ENCODE measurements at regions not wholly inside any gene's neighbourhood (a gene's known extent, or its start where the extent isn't known, plus 50 kb on each side); places are given as distances from the start of the nearest gene placed in this dataset.

GRCh38 chr15:98418122-98418521 is 230.2 kb upstream of the IGF1R start:
- no peak for ATAC-seq
- no peak for TF ChIP-seq PPARA (CRISPR knock-in tag; IDR thresholded peaks at IDR 0.05; ENCODE audit: borderline replicate concordance)
- no peak for TF ChIP-seq ZFP3 (CRISPR knock-in tag; IDR thresholded peaks at IDR 0.05)
- TF ChIP-seq, protein P1, sequence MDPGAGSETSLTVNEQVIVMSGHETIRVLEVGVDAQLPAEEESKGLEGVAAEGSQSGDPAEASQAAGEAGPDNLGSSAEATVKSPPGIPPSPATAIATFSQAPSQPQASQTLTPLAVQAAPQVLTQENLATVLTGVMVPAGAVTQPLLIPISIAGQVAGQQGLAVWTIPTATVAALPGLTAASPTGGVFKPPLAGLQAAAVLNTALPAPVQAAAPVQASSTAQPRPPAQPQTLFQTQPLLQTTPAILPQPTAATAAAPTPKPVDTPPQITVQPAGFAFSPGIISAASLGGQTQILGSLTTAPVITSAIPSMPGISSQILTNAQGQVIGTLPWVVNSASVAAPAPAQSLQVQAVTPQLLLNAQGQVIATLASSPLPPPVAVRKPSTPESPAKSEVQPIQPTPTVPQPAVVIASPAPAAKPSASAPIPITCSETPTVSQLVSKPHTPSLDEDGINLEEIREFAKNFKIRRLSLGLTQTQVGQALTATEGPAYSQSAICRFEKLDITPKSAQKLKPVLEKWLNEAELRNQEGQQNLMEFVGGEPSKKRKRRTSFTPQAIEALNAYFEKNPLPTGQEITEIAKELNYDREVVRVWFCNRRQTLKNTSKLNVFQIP (CRISPR knock-in tag; IDR thresholded peaks at IDR 0.05; ENCODE audit: borderline replicate concordance, low read depth) = no peak
- TF ChIP-seq, protein P2, sequence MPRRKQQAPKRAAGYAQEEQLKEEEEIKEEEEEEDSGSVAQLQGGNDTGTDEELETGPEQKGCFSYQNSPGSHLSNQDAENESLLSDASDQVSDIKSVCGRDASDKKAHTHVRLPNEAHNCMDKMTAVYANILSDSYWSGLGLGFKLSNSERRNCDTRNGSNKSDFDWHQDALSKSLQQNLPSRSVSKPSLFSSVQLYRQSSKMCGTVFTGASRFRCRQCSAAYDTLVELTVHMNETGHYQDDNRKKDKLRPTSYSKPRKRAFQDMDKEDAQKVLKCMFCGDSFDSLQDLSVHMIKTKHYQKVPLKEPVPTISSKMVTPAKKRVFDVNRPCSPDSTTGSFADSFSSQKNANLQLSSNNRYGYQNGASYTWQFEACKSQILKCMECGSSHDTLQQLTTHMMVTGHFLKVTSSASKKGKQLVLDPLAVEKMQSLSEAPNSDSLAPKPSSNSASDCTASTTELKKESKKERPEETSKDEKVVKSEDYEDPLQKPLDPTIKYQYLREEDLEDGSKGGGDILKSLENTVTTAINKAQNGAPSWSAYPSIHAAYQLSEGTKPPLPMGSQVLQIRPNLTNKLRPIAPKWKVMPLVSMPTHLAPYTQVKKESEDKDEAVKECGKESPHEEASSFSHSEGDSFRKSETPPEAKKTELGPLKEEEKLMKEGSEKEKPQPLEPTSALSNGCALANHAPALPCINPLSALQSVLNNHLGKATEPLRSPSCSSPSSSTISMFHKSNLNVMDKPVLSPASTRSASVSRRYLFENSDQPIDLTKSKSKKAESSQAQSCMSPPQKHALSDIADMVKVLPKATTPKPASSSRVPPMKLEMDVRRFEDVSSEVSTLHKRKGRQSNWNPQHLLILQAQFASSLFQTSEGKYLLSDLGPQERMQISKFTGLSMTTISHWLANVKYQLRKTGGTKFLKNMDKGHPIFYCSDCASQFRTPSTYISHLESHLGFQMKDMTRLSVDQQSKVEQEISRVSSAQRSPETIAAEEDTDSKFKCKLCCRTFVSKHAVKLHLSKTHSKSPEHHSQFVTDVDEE (CRISPR knock-in tag; IDR thresholded peaks at IDR 0.05) = no peak
- no peak for TF ChIP-seq CREB5 (CRISPR knock-in tag; IDR thresholded peaks at IDR 0.05; ENCODE audit: low read depth)
- no peak for TF ChIP-seq BACH2 (CRISPR knock-in tag; IDR thresholded peaks at IDR 0.05; ENCODE audit: borderline replicate concordance)
- no peak for TF ChIP-seq ZC3H10 (CRISPR knock-in tag; IDR thresholded peaks at IDR 0.05)
- TF ChIP-seq ZFP30 (CRISPR knock-in tag; IDR thresholded peaks at IDR 0.05) = no peak
- TF ChIP-seq CSDC2 (CRISPR knock-in tag; IDR thresholded peaks at IDR 0.05) = no peak
- TF ChIP-seq SNAI2 (CRISPR knock-in tag; IDR thresholded peaks at IDR 0.05) = no peak
- TF ChIP-seq ZNF8 (CRISPR knock-in tag; IDR thresholded peaks at IDR 0.05) = no peak
- no peak for TF ChIP-seq TOX (CRISPR knock-in tag; IDR thresholded peaks at IDR 0.05; ENCODE audit: borderline replicate concordance)

DNA sequence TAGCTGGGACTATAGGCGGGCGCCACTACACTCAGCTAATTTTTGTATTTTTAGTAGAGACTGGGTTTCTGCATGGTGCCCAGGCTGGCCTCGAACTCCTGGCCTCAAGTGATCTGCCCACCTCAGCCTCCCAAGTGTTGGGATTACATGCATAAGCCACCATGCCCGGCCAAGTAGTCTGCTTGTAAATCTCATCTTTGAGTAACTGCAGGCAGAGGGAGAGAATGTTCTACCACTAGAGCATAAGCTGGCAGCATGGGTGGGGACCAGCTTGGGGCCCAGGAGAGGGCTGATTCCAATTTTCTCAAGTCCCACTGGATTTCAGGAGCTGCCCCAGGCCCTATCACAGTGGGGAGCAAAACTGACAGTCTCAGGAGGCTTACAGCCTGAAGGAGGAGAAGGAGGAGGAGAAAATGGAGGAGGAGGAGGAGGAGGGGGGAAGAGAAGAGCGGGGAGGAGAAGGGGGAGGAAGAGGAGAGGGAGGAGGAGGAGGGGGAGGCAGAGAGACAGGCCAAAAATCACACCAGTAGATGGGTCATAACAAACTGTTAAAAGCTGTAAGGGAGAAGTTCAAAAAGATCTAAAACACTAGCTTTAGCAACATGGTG is 229.1 kb upstream of the IGF1R start:
- no peak for TF ChIP-seq PATZ1 (CRISPR knock-in tag; IDR thresholded peaks at IDR 0.05; ENCODE audit: borderline replicate concordance)
- TF ChIP-seq OSR1 (CRISPR knock-in tag; IDR thresholded peaks at IDR 0.05) = no peak
- no peak for TF ChIP-seq CREB5 (CRISPR knock-in tag; IDR thresholded peaks at IDR 0.05; ENCODE audit: low read depth)
- TF ChIP-seq, protein P1 (CRISPR knock-in tag; IDR thresholded peaks at IDR 0.05; ENCODE audit: borderline replicate concordance, low read depth) = no peak
- no peak for TF ChIP-seq ZNF70 (CRISPR knock-in tag; IDR thresholded peaks at IDR 0.05)
- TF ChIP-seq CSDC2 (CRISPR knock-in tag; IDR thresholded peaks at IDR 0.05) = no peak
- no peak for TF ChIP-seq ISL1 (CRISPR knock-in tag; IDR thresholded peaks at IDR 0.05)
- no peak for TF ChIP-seq RARB (CRISPR knock-in tag; IDR thresholded peaks at IDR 0.05)
- TF ChIP-seq, protein P2 (CRISPR knock-in tag; IDR thresholded peaks at IDR 0.05) = no peak
- TF ChIP-seq PPARA (CRISPR knock-in tag; IDR thresholded peaks at IDR 0.05; ENCODE audit: borderline replicate concordance) = no peak
- no peak for TF ChIP-seq ZC3H10 (CRISPR knock-in tag; IDR thresholded peaks at IDR 0.05)
- TF ChIP-seq ZNF565 (CRISPR knock-in tag; conservative IDR thresholded peaks at IDR 0.05; ENCODE audit: low read depth) = no peak
- no peak for TF ChIP-seq TOX (CRISPR knock-in tag; IDR thresholded peaks at IDR 0.05; ENCODE audit: borderline replicate concordance)
- no peak for TF ChIP-seq ZNF8 (CRISPR knock-in tag; IDR thresholded peaks at IDR 0.05)
- no peak for ATAC-seq
